IMR-90 (cell line): ENCODE measurements at regions not wholly inside any gene's neighbourhood (a gene's known extent, or its start where the extent isn't known, plus 50 kb on each side); places are given as distances from the start of the nearest gene placed in this dataset.

ENCODE experiments used
- ATAC-seq: fragments of 200-7000 bp; cut with Tn5 transposase; 2 replicates; pipeline ENCODE4 v1.9.1; 2020; ENCODE audit warnings: low read depth, mild to moderate bottlenecking, moderate library complexity
- BruUV-seq: library from RNA; stranded (reverse); fragments of 400-500 nt; replicated peaks from 2 replicates; lab custom pipeline; 2021; lab: Mats Ljungman, UMichigan
- CTCF ChIA-PET: fragments of 300-600 bp; formaldehyde crosslinking; extraction: SDS; loops from one replicate; lab custom pipeline; 2021; ENCODE audit warnings: antibody characterized with exemption; lab: Yijun Ruan, JAX
- POLR2A ChIA-PET: fragments of 300-600 bp; sonication (Branson Sonifier 250); formaldehyde crosslinking; loops from one replicate; lab custom pipeline; 2022; ENCODE audit warnings: antibody characterized with exemption; ENCODE audit not compliant: unreplicated experiment; lab: Charles Lee
- DNase-seq: peaks from one replicate; pipeline ENCODE4 v3.0.0; 2013
- H2AFZ ChIP-seq: replicated peaks from 2 replicates; pipeline ENCODE3; 2013; ENCODE audit warnings: low read length, mild to moderate bottlenecking; ENCODE audit not compliant: poor library complexity
- H2AK5ac ChIP-seq: 2 replicates; pipeline ENCODE4 v1.6.1; 2013; ENCODE audit warnings: low read depth, low read length, inconsistent platforms
- H2AK9ac ChIP-seq: replicated peaks from 2 replicates; pipeline ENCODE3; 2013; ENCODE audit warnings: mild to moderate bottlenecking, low read depth, low read length, moderate library complexity; ENCODE audit not compliant: poor library complexity
- H2BK120ac ChIP-seq: 2 replicates; pipeline ENCODE4 v1.6.1; 2013; ENCODE audit warnings: low read depth, low read length, inconsistent platforms
- H2BK15ac ChIP-seq: 3 replicates; pipeline ENCODE4 v1.6.1; 2013; ENCODE audit warnings: low read depth, low read length, inconsistent platforms
- H2BK20ac ChIP-seq: 2 replicates; pipeline ENCODE4 v1.6.1; 2013; ENCODE audit warnings: low read depth, mild to moderate bottlenecking, inconsistent platforms, low read length, moderate library complexity
- H2BK5ac ChIP-seq: 2 replicates; pipeline ENCODE4 v1.6.1; 2013; ENCODE audit warnings: mild to moderate bottlenecking, low read depth, low read length, inconsistent platforms; ENCODE audit not compliant: poor library complexity, severe bottlenecking
- H3K14ac ChIP-seq: replicated peaks from 2 replicates; pipeline ENCODE4 v1.6.1; 2013; ENCODE audit warnings: low read depth, low read length, inconsistent platforms
- H3K18ac ChIP-seq: 2 replicates; pipeline ENCODE4 v1.6.1; 2013; ENCODE audit warnings: low read depth, low read length, control low read depth
- H3K23ac ChIP-seq: 2 replicates; pipeline ENCODE4 v1.6.1; 2013; ENCODE audit warnings: low read depth, low read length, inconsistent platforms
- H3K27ac ChIP-seq: 2 replicates; pipeline ENCODE4 v1.5.1; 2013; ENCODE audit warnings: mild to moderate bottlenecking, control low read depth, low read length; ENCODE audit not compliant: insufficient read depth
- H3K27me3 ChIP-seq: 2 replicates; pipeline ENCODE4 v1.6.1; 2013; ENCODE audit warnings: low read length; ENCODE audit not compliant: control insufficient read depth, insufficient read depth
- H3K36me3 ChIP-seq: 2 replicates; pipeline ENCODE4 v1.6.1; 2013; ENCODE audit warnings: low read length, mixed read lengths; ENCODE audit not compliant: control insufficient read depth, insufficient read depth
- H3K4ac ChIP-seq: 2 replicates; pipeline ENCODE4 v1.6.1; 2013; ENCODE audit warnings: low read depth, low read length, inconsistent platforms
- H3K4me1 ChIP-seq: 2 replicates; pipeline ENCODE4 v1.6.1; 2013; ENCODE audit warnings: low read length, mixed read lengths; ENCODE audit not compliant: control insufficient read depth, insufficient read depth
- H3K4me2 ChIP-seq: 2 replicates; pipeline ENCODE4 v1.6.1; 2013; ENCODE audit warnings: low read depth, mild to moderate bottlenecking, control low read depth, low read length, moderate library complexity
- H3K4me3 ChIP-seq: 2 replicates; pipeline ENCODE4 v1.5.1; 2013; ENCODE audit warnings: low read depth, mild to moderate bottlenecking, control low read depth, low read length, moderate library complexity; ENCODE audit not compliant: insufficient read depth
- H3K56ac ChIP-seq: 2 replicates; pipeline ENCODE4 v1.6.1; 2013; ENCODE audit warnings: low read length, inconsistent platforms; ENCODE audit not compliant: insufficient read depth; ENCODE audit errors: extremely low read depth
- H3K79me1 ChIP-seq, 2 experiments: 2 replicates each; pipeline ENCODE4 v1.6.1; 2013; ENCODE audit warnings: low read length in 2 of 2, inconsistent platforms in 1 of 2, low read depth in 1 of 2
- H3K9ac ChIP-seq: 2 replicates; pipeline ENCODE4 v1.6.1; 2013; ENCODE audit warnings: low read depth, low read length, control low read depth
- H3K9me1 ChIP-seq: 2 replicates; pipeline ENCODE4 v1.6.1; 2013; ENCODE audit warnings: low read length, inconsistent platforms; ENCODE audit not compliant: insufficient read depth
- H3K9me3 ChIP-seq: 2 replicates; pipeline ENCODE4 v1.6.1; 2013; ENCODE audit warnings: low read length; ENCODE audit not compliant: control insufficient read depth, insufficient read depth
- H4K20me1 ChIP-seq: 2 replicates; pipeline ENCODE4 v1.6.1; 2013; ENCODE audit warnings: low read length, inconsistent platforms; ENCODE audit not compliant: insufficient read depth
- H4K5ac ChIP-seq: 2 replicates; pipeline ENCODE4 v1.6.1; 2013; ENCODE audit warnings: mild to moderate bottlenecking, low read depth, low read length, control low read depth
- H4K8ac ChIP-seq, 2 experiments: 2 replicates each; pipeline ENCODE4 v1.6.1; 2013; ENCODE audit warnings: low read depth in 2 of 2, low read length in 2 of 2, control low read depth in 1 of 2, inconsistent platforms in 1 of 2
- H4K91ac ChIP-seq: 2 replicates; pipeline ENCODE4 v1.6.1; 2013; ENCODE audit warnings: low read depth, low read length, inconsistent platforms; ENCODE audit not compliant: insufficient read depth
- SMC3 ChIP-seq: fragments of 150-350 bp; IDR thresholded peaks from 2 replicates; pipeline ENCODE4 v1.6.1; 2016; ENCODE audit warnings: low read depth, mild to moderate bottlenecking, antibody characterized with exemption, low read length, moderate library complexity
- USF2 ChIP-seq: fragments of 150-350 bp; IDR thresholded peaks from 2 replicates; pipeline ENCODE4 v1.6.1; 2017; ENCODE audit warnings: mild to moderate bottlenecking, antibody characterized with exemption, low read length, low read depth
- WGBS, 2 experiments: methylation state at CpG; one replicate each; pipeline versions ENCODE4 v1.1.5 to v1.1.7; 2013; ENCODE audit warnings: missing lambda C conversion rate in 2 of 2; ENCODE audit not compliant: insufficient read length in 1 of 2; ENCODE audit errors: extremely low coverage in 2 of 2; 5-methylcytosine and 5-hydroxymethylcytosine counted together
- dilution Hi-C: fragments of 300-500 bp; cut with HindIII; formaldehyde crosslinking; loops from one replicate; pipeline ENCODE4 v1.14.3; 2018; ENCODE audit warnings: low sequenced_read_pairs; ENCODE audit not compliant: unreplicated experiment
- in situ Hi-C: fragments of 300-500 bp; cut with MboI; formaldehyde crosslinking; loops from 3 replicates; pipeline ENCODE4 v1.14.3; 2019; ENCODE audit warnings: low sequenced_read_pairs, inconsistent platforms, mixed read lengths
- intact Hi-C: fragments of 100-400 bp; cut with micrococcal nuclease; formaldehyde crosslinking; loops from 2 replicates; pipeline ENCODE4 v1.10.0; 2022

GRCh38 chr9:91488341-91488740 lies 64.7 kb upstream of the NFIL3 start:
- peaks cover 11% of the 10 kb centered on the region for H3K4me1 ChIP-seq
- ATAC-seq, result no peak
- H3K27ac ChIP-seq, result no peak overlapping the region

More at GRCh38 chr9:91488341-91488740, 64.7 kb upstream of the NFIL3 start:
- no peak overlapping the region for H3K18ac ChIP-seq
- peak overlapping the region; percentile 5 for H2AFZ ChIP-seq
- TF ChIP-seq SMC3 (no peak), USF2 (no peak)
- BruUV-seq, result no TSS peak
- peak overlapping the region; percentile 3; the same call in 1 of the 2 replicates for H3K4ac ChIP-seq
- H3K23ac ChIP-seq, result no peak overlapping the region
- no peak overlapping the region; a peak in 1 of 4 replicates for H4K8ac ChIP-seq
- in situ Hi-C loops, result no loop called here
- H3K9me1 ChIP-seq, result peaks cover 3% of the 10 kb centered on the region; the same call in 1 of the 2 replicates
- H4K20me1 ChIP-seq, result no peaks in the 10 kb centered on the region
- POLR2A ChIA-PET, result no interaction called here
- no peak overlapping the region for H2AK5ac ChIP-seq
- DNase-seq, result no peak
- H2BK5ac ChIP-seq, result no peak overlapping the region
- H2BK20ac ChIP-seq, result peak overlapping the region; percentile 27; the same call in 1 of the 2 replicates
- H3K9ac ChIP-seq, result no peak overlapping the region
- no peaks in the 10 kb centered on the region for H3K9me3 ChIP-seq
- H3K14ac ChIP-seq, result no peak overlapping the region
- dilution Hi-C loops, result no loop called here
- H4K5ac ChIP-seq, result no peak overlapping the region
- WGBS, 2 experiments, result 43% methylated on average over 1 of the region's 5 CpGs; no CpG with 5 or more reads in 1 of the 2 experiments
- H3K4me3 ChIP-seq, result no peak overlapping the region
- H4K91ac ChIP-seq, result no peak overlapping the region
- CTCF ChIA-PET, result no interaction called here
- intact Hi-C loops, result no loop called here
- peak overlapping the region; percentile 23; the same call in 1 of the 2 replicates for H2BK120ac ChIP-seq
- H3K79me1 ChIP-seq, result no peaks in the 10 kb centered on the region
- H3K56ac ChIP-seq, result no peak overlapping the region
- H2AK9ac ChIP-seq, result no peak overlapping the region
- no peaks in the 10 kb centered on the region for H3K36me3 ChIP-seq
- no peak overlapping the region for H3K4me2 ChIP-seq
- no peak overlapping the region for H2BK15ac ChIP-seq
- H3K27me3 ChIP-seq, result no peaks in the 10 kb centered on the region
